ENCODE measurements at regions not wholly inside any gene's neighbourhood (a gene's known extent, or its start where the extent isn't known, plus 50 kb on each side); places are given as distances from the start of the nearest gene placed in this dataset.
A peak's percentile ranks its signal among the peaks of the same experiment; 100 is the strongest.

DNA sequence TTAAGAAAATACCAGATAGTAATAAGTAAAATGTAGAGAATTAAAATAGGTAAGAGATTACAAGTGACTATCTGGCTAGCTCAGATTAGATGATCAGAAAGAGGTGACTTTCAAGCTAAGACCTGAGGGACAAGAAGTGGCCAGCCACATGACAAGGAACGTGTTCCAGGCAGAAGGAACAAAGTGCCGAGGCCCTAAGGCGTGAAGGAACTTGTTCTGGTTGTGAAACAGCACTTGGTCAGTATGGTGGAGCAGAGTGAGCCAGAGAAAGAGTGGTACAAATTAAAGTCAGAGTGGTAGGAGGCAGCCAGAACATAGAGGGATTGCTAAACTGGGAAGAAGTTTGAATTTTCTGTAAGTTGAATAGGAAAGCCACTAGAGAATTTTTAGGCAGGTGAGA is 73.6 kb downstream of the ADRB2 start:
- H3K27ac ChIP-seq, result no peak overlapping the region
- TF ChIP-seq Cebpa-rat (IDR thresholded peaks at IDR 0.05), result no peak
- no peaks in the 10 kb centered on the region for H3K36me3 ChIP-seq
- H3K4me1 ChIP-seq, result peaks cover 0 to 14% (median 7%) of the 10 kb centered on the region in 10 experiments; a peak in 9 of 20 replicates
- no peak overlapping the region for H3K9ac ChIP-seq
- no peaks in the 10 kb centered on the region for H4K20me1 ChIP-seq
- H3K9me3 ChIP-seq (replicated peaks in 1 of 11), result peaks cover 5 to 13% (median 11%) of the 10 kb centered on the region in 11 experiments; a peak in 19 of 22 replicates
- H3K4me2 ChIP-seq, result no peak overlapping the region
- no peak overlapping the region for H3K4me3 ChIP-seq
- H3K27me3 ChIP-seq, result no peaks in the 10 kb centered on the region

DNA sequence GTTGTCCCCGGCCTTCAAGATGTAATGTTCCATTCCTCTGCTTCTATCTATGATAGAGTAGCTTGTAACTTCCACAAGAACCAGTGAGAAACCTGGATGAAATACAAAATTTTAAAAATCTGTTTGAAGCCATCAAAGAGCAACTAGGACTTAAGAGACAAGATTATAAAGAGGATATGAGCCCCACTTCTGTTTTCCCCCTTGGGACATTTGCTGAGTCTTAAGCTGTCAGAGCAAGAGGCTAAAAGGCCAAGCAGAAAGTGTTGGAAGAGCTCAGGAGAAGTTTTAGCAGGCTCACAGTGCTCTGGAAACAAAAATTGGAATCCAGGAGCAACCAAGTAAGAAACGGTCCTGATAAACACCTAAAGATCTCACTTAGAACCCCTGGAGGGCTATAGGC is 76.1 kb downstream of the ADRB2 start:
- Histone ChIP-seq H4K20me1 (no peaks in the 10 kb centered on the region), H3K4me2 (peak overlapping the region in 7 of 11 experiments; percentile 11 to 38 (median 20); a peak in 8 of 22 replicates), H3K9ac (no peak overlapping the region), H3K27me3 (no peaks in the 10 kb centered on the region), H3K36me3 (no peaks in the 10 kb centered on the region), H3K4me1 (peaks cover 0 to 14% (median 9%) of the 10 kb centered on the region in 10 experiments; a peak in 9 of 20 replicates), H3K27ac (no peak overlapping the region), H3K9me3 (replicated peaks in 1 of 11) (no peaks in the 10 kb centered on the region), H3K4me3 (no peak overlapping the region)
- TF ChIP-seq Cebpa-rat (IDR thresholded peaks at IDR 0.05), result no peak

DNA sequence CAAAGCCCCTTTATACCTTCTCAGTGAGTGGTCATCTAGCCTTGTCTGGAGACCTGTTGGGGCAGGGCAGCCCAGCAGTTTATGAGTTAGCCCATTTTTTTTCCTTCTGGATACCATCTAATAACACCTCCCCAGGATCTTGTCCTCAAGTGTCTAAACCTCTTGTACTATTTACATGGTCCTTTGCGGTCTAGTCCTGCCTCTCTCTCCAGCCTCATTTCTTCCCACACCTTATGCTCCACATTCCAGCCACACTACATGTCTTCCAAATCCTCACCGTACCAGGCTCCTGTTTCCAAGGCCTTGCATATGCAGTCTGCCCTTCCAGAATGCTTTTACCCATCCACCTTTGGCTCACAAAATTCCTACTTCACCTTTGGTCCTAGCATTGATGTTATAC is 77.2 kb downstream of the ADRB2 start:
- no peaks in the 10 kb centered on the region for H3K36me3 ChIP-seq
- TF ChIP-seq Cebpa-rat (IDR thresholded peaks at IDR 0.05), result no peak
- H3K4me2 ChIP-seq, result no peak overlapping the region
- H3K4me1 ChIP-seq, result peaks cover 0 to 18% (median 11%) of the 10 kb centered on the region in 10 experiments; a peak in 15 of 20 replicates
- H3K27me3 ChIP-seq, result no peaks in the 10 kb centered on the region
- no peak overlapping the region for H3K27ac ChIP-seq
- no peaks in the 10 kb centered on the region for H4K20me1 ChIP-seq
- 0 out of 22 replicates have a peak, but pooled peaks cover 0 to 5% (median 0%) of the 10 kb centered on the region in 11 experiments for H3K9me3 ChIP-seq (replicated peaks in 1 of 11)
- no peak overlapping the region for H3K9ac ChIP-seq
- H3K4me3 ChIP-seq, result no peak overlapping the region

DNA sequence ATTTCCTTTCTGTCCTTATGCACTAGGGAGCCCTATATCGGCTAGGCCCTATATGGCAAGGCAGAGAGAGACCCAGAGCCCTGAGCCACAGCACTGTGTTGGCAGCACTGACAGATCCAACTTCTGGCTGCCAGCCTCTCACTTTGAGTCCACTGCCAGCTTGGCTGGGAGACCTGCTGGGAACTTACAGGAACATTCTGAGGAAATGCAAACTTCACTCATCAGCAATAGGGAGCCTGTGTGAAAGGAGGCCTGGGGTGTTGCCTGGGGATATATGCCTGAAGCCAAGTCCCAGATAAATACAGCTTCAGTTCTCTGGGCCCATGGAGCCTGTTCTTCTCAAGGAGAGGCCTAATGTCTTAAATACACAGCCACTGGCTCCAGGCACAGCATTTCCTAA is 78.0 kb downstream of the ADRB2 start:
- TF ChIP-seq Cebpa-rat (IDR thresholded peaks at IDR 0.05), result no peak
- H3K4me2 ChIP-seq, result no peak overlapping the region
- 0 out of 22 replicates have a peak, but pooled peaks cover 0 to 5% (median 0%) of the 10 kb centered on the region in 11 experiments for H3K9me3 ChIP-seq (replicated peaks in 1 of 11)
- H3K4me3 ChIP-seq, result no peak overlapping the region
- no peaks in the 10 kb centered on the region for H3K36me3 ChIP-seq
- no peak overlapping the region for H3K9ac ChIP-seq
- H3K4me1 ChIP-seq, result peaks cover 0 to 26% (median 19%) of the 10 kb centered on the region in 10 experiments; a peak in 16 of 20 replicates
- no peak overlapping the region for H3K27ac ChIP-seq
- H4K20me1 ChIP-seq, result no peaks in the 10 kb centered on the region
- H3K27me3 ChIP-seq, result no peaks in the 10 kb centered on the region

DNA sequence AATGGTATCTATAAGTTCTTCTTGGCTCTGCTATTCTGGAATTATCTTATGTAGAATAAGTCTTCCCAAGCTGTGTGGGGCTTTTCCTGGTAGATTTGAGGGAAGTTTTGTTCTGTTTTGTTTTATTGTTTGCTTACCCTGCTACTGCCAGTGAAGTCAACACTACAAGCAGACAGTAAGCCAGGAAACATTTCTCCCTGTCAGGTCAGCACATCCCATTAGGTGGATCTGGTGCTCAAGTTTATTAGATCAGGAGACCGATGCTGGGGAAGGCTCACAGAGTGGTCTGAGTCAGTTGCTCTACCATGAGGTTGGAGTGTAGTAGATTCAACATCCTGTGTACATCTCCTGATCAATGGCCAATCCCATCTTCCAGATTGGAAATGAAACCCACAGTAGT is 79.1 kb downstream of the ADRB2 start:
- Histone ChIP-seq H4K20me1 (no peaks in the 10 kb centered on the region), H3K9me3 (replicated peaks in 1 of 11) (0 out of 22 replicates have a peak, but pooled peaks cover 0 to 5% (median 0%) of the 10 kb centered on the region in 11 experiments), H3K27me3 (no peaks in the 10 kb centered on the region), H3K27ac (no peak overlapping the region), H3K9ac (no peak overlapping the region), H3K36me3 (no peaks in the 10 kb centered on the region), H3K4me2 (no peak overlapping the region), H3K4me3 (no peak overlapping the region), H3K4me1 (peaks cover 5 to 37% (median 28%) of the 10 kb centered on the region in 10 experiments)
- no peak for TF ChIP-seq Cebpa-rat (IDR thresholded peaks at IDR 0.05)

DNA sequence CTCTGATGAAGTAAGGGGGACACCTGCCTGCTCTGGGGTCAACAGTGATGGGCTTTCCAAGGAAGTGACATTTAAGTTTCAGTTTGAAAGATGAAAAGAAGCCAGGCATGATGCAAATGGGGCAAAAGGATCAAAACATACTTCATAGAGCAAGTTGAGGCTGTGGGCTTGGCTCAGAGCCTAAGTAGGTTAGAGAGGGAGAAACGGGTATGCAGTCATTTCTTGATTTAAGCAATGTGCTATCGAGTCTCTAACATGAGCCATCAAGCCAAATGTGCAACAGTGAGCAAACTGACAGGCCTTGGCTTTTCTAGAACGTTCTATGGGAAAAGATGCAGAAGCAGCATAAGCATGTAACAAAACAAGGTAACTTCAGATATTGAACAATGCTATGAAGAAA is 80.6 kb downstream of the ADRB2 start:
- Histone ChIP-seq H3K9me3 (replicated peaks in 1 of 11) (0 out of 22 replicates have a peak, but pooled peaks cover 0 to 5% (median 0%) of the 10 kb centered on the region in 11 experiments), H3K9ac (no peak overlapping the region), H3K4me2 (0 out of 22 replicates have a peak overlapping the region, but pooled peaks of 1 of the 11 experiments have one; percentile 11), H3K4me3 (no peak overlapping the region), H3K27me3 (no peaks in the 10 kb centered on the region), H3K4me1 (peaks cover 20 to 41% (median 35%) of the 10 kb centered on the region in 10 experiments), H3K27ac (no peak overlapping the region), H4K20me1 (no peaks in the 10 kb centered on the region), H3K36me3 (no peaks in the 10 kb centered on the region)
- no peak for TF ChIP-seq Cebpa-rat (IDR thresholded peaks at IDR 0.05)

DNA sequence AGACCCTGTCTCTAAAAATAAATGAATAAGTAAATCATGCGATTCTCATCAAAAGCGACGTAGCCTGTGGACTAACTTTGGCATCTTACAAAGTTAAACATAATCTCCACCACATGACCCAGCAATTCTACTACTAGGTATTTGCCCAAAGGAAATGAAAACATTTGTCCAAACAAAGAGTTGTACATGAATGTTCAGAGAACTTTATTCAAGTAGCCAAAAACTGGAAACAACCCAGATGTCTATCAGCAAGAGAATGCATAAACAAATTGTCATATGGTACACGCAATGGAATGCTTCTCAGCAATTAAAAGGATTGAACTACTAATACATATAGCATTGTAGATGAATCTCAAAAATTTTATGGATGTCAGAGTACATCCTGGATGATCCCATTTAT is 82.6 kb downstream of the ADRB2 start:
- no peak overlapping the region for H3K4me3 ChIP-seq
- H3K9me3 ChIP-seq (replicated peaks in 1 of 11), result 0 out of 22 replicates have a peak, but pooled peaks cover 0 to 5% (median 0%) of the 10 kb centered on the region in 11 experiments
- peak overlapping the region in 9 of 11 experiments; percentile 14 to 67 (median 48); a peak in 16 of 22 replicates for H3K4me2 ChIP-seq
- no peak for TF ChIP-seq Cebpa-rat (IDR thresholded peaks at IDR 0.05)
- no peak overlapping the region for H3K27ac ChIP-seq
- no peaks in the 10 kb centered on the region for H3K27me3 ChIP-seq
- H3K9ac ChIP-seq, result no peak overlapping the region
- peaks cover 21 to 35% (median 27%) of the 10 kb centered on the region in 10 experiments for H3K4me1 ChIP-seq
- H3K36me3 ChIP-seq, result no peaks in the 10 kb centered on the region
- H4K20me1 ChIP-seq, result no peaks in the 10 kb centered on the region

DNA sequence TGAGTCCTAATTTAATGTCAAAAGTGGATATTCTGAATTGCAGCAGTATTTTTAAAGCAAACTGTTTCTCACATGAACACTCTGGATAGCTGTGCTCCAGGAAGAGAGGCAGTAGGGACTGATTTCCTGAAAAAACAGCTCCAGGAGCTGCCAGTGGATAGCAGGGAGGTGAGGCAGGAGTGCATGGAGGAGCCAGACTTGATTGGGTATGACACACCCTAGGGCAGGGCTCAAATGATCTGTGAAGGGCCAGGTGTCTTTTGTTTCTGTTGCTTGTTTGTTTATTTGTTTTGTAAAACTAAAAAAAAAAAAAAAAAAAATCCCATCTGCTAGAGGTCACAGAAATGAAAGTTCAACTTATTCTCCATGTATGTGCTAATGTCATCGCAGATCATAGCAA is 83.4 kb downstream of the ADRB2 start:
- H3K4me3 ChIP-seq, result no peak overlapping the region
- no peaks in the 10 kb centered on the region for H4K20me1 ChIP-seq
- H3K36me3 ChIP-seq, result no peaks in the 10 kb centered on the region
- peaks cover 21 to 35% (median 27%) of the 10 kb centered on the region in 10 experiments for H3K4me1 ChIP-seq
- no peaks in the 10 kb centered on the region for H3K27me3 ChIP-seq
- H3K27ac ChIP-seq, result no peak overlapping the region
- no peak overlapping the region for H3K9ac ChIP-seq
- 0 out of 22 replicates have a peak, but pooled peaks cover 0 to 5% (median 0%) of the 10 kb centered on the region in 11 experiments for H3K9me3 ChIP-seq (replicated peaks in 1 of 11)
- no peak for TF ChIP-seq Cebpa-rat (IDR thresholded peaks at IDR 0.05)
- H3K4me2 ChIP-seq, result peak overlapping the region in 8 of 11 experiments; percentile 45 to 72 (median 62); a peak in 11 of 22 replicates

DNA sequence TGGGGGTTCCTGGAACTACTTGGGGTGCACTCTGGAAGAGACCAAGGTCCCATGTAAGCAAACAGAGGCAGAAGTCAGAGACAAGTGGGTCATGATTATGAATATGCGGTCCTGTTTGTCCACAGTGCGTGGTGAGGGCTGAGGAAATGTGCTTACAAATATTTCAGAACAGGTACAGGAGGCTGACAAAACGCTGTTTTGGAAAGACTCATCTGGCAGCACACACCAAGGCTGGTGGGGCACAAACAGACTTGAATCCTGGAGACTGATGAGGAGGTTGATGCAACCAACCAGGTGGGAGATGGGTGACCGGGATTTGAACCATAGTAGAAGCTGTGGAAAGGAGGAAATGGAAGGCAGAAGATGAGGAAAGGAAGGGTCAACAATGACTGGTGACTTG is 83.8 kb downstream of the ADRB2 start:
- H3K4me1 ChIP-seq, result peaks cover 21 to 35% (median 28%) of the 10 kb centered on the region in 10 experiments
- no peak overlapping the region for H3K4me3 ChIP-seq
- peak overlapping the region in 1 of 11 experiments; percentile 18; a peak in 1 of 22 replicates for H3K27ac ChIP-seq
- H3K9ac ChIP-seq, result no peak overlapping the region
- H4K20me1 ChIP-seq, result no peaks in the 10 kb centered on the region
- TF ChIP-seq Cebpa-rat (IDR thresholded peaks at IDR 0.05), result no peak
- H3K27me3 ChIP-seq, result no peaks in the 10 kb centered on the region
- peak overlapping the region; percentile 14 to 77 (median 62); a peak in 21 of 22 replicates for H3K4me2 ChIP-seq
- H3K9me3 ChIP-seq (replicated peaks in 1 of 11), result 0 out of 22 replicates have a peak, but pooled peaks cover 0 to 5% (median 0%) of the 10 kb centered on the region in 11 experiments
- no peaks in the 10 kb centered on the region for H3K36me3 ChIP-seq

Measured in BLaER1 treated with 17β-estradiol and CSF1 and Interleukin-3, amounts not matched to agents 10 nM and 100 nM (cell line).